H1 (cell line): ENCODE measurements at regions not wholly inside any gene's neighbourhood (a gene's known extent, or its start where the extent isn't known, plus 50 kb on each side); places are given as distances from the start of the nearest gene placed in this dataset.

Experiments used
- CTCF ChIA-PET: fragments of 300-600 bp; sonication (Branson Sonifier 250); formaldehyde crosslinking; loops from one replicate; lab custom pipeline; 2021; ENCODE audit not compliant: partially characterized antibody; lab: Charles Lee
- POLR2A ChIA-PET: fragments of 300-600 bp; sonication (Branson Sonifier 250); formaldehyde crosslinking; loops from one replicate; lab custom pipeline; 2021; ENCODE audit warnings: inconsistent platforms; ENCODE audit not compliant: partially characterized antibody; lab: Charles Lee
- DNase-seq, 2 experiments: peaks; one replicate each; pipeline versions ENCODE4 v3.0.0 to v3.0.0-alpha.2; 2010 to 2022; ENCODE audit warnings: low spot score in 2 of 2, low read depth in 1 of 2, mixed read lengths in 1 of 2
- FAIRE-seq: peaks from 2 replicates; lab custom pipeline; 2011; peaks lifted over from hg19 to GRCh38; lab: Jason Lieb, UNC
- H2AFZ ChIP-seq: 2 replicates; pipeline ENCODE4 v1.8.1; 2012; ENCODE audit warnings: low read length, inconsistent platforms
- H2AK5ac ChIP-seq: 2 replicates; pipeline ENCODE4 v1.6.1; 2013; ENCODE audit warnings: low read depth, low read length
- H2BK120ac ChIP-seq: replicated peaks from 2 replicates; pipeline ENCODE3; 2013; ENCODE audit warnings: low read depth, low read length, inconsistent platforms
- H2BK12ac ChIP-seq: 2 replicates; pipeline ENCODE4 v1.6.1; 2013; ENCODE audit warnings: low read depth, low read length
- H2BK15ac ChIP-seq: 2 replicates; pipeline ENCODE4 v1.6.1; 2013; ENCODE audit warnings: low read length
- H2BK20ac ChIP-seq: 2 replicates; pipeline ENCODE4 v1.6.1; 2013; ENCODE audit warnings: low read length
- H2BK5ac ChIP-seq: 2 replicates; pipeline ENCODE4 v1.6.1; 2013; ENCODE audit warnings: low read depth, low read length
- H3K14ac ChIP-seq: 2 replicates; pipeline ENCODE4 v1.6.1; 2013; ENCODE audit warnings: inconsistent platforms; ENCODE audit not compliant: insufficient read length
- H3K18ac ChIP-seq: 2 replicates; pipeline ENCODE4 v1.6.1; 2013; ENCODE audit warnings: low read length; ENCODE audit errors: extremely low read depth
- H3K23ac ChIP-seq: 2 replicates; pipeline ENCODE4 v1.6.1; 2013; ENCODE audit warnings: inconsistent platforms; ENCODE audit not compliant: insufficient read length
- H3K23me2 ChIP-seq: 2 replicates; pipeline ENCODE4 v1.6.1; 2013; ENCODE audit warnings: low read depth, low read length
- H3K27ac ChIP-seq: 2 replicates; pipeline ENCODE4 v1.6.1; 2011; ENCODE audit warnings: low read depth, low read length, inconsistent platforms
- H3K27me3 ChIP-seq, 4 experiments: replicated peaks in 1 of 4; 1 replicate in 1 of 4; 2 replicates in 3 of 4; pipeline versions ENCODE4 v1.6.1 to v1.8.1; 2011 to 2013; ENCODE audit warnings: low read length in 3 of 4, mild to moderate bottlenecking in 3 of 4, inconsistent platforms in 2 of 4, mixed read lengths in 2 of 4, moderate library complexity in 1 of 4; ENCODE audit not compliant: control insufficient read depth in 3 of 4, insufficient read depth in 3 of 4; ENCODE audit errors: extremely low read depth in 1 of 4
- H3K36me3 ChIP-seq, 4 experiments: 2 replicates each; pipeline versions ENCODE4 v1.6.1 to v1.8.1; 2011 to 2013; ENCODE audit warnings: mild to moderate bottlenecking in 4 of 4, low read length in 3 of 4, moderate library complexity in 2 of 4, control low read depth in 1 of 4, inconsistent platforms in 1 of 4; ENCODE audit not compliant: insufficient read depth in 4 of 4, control insufficient read depth in 2 of 4
- H3K4ac ChIP-seq: replicated peaks from 2 replicates; pipeline ENCODE3; 2013; ENCODE audit warnings: low read length, low read depth, mixed read lengths, inconsistent platforms; ENCODE audit not compliant: insufficient read length
- H3K4me1 ChIP-seq, 4 experiments: replicated peaks in 1 of 4; 1 replicate in 1 of 4; 2 replicates in 3 of 4; pipeline versions ENCODE4 v1.6.1 to v1.8.1; 2011 to 2013; ENCODE audit warnings: low read length in 3 of 4, inconsistent platforms in 2 of 4, mixed read lengths in 1 of 4; ENCODE audit not compliant: insufficient read depth in 4 of 4, control insufficient read depth in 3 of 4
- H3K4me2 ChIP-seq, 2 experiments: 2 replicates each; pipeline versions ENCODE4 v1.6.1 to v1.8.1; 2011 to 2013; ENCODE audit warnings: low read depth in 2 of 2, low read length in 2 of 2, control low read depth in 1 of 2, inconsistent platforms in 1 of 2, mild to moderate bottlenecking in 1 of 2; ENCODE audit not compliant: insufficient read depth in 1 of 2
- H3K4me3 ChIP-seq, 4 experiments: fragments of 200-600, 300-600 bp in 1 of 4; sonication (generic), shearing (Covaris generic), sonication (Bioruptor Twin) in 1 of 4; 2 replicates each; pipeline versions ENCODE4 v1.5.1 to v1.8.1; 2011 to 2016; ENCODE audit warnings: low read length in 4 of 4, low read depth in 3 of 4, control low read depth in 2 of 4, inconsistent platforms in 2 of 4, mild to moderate bottlenecking in 2 of 4, mixed read lengths in 1 of 4, moderate library complexity in 1 of 4; ENCODE audit not compliant: insufficient read depth in 2 of 4; ENCODE audit errors: extremely low read depth in 1 of 4
- H3K56ac ChIP-seq: replicated peaks from 2 replicates; pipeline ENCODE3; 2013; ENCODE audit warnings: low read depth, mild to moderate bottlenecking, mixed read lengths, low read length, inconsistent platforms; ENCODE audit not compliant: insufficient read length
- H3K79me1 ChIP-seq: 2 replicates; pipeline ENCODE4 v1.6.1; 2013; ENCODE audit warnings: low read depth, low read length, control low read depth
- H3K79me2 ChIP-seq, 2 experiments: 2 replicates each; pipeline versions ENCODE4 v1.6.1 to v1.8.1; 2012 to 2013; ENCODE audit warnings: low read length in 2 of 2, mild to moderate bottlenecking in 2 of 2, inconsistent platforms in 1 of 2; ENCODE audit not compliant: insufficient read depth in 2 of 2, control insufficient read depth in 1 of 2
- H3K9ac ChIP-seq, 4 experiments: replicated peaks in 1 of 4; 1 replicate in 1 of 4; 2 replicates in 3 of 4; pipeline versions ENCODE4 v1.6.1 to v1.8.1; 2011 to 2013; ENCODE audit warnings: low read depth in 3 of 4, low read length in 3 of 4, control low read depth in 2 of 4, mild to moderate bottlenecking in 2 of 4, moderate library complexity in 2 of 4, inconsistent platforms in 1 of 4; ENCODE audit errors: extremely low read depth in 1 of 4
- H3K9me3 ChIP-seq, 2 experiments: 2 replicates each; pipeline versions ENCODE4 v1.6.1 to v1.8.1; 2012 to 2013; ENCODE audit warnings: mild to moderate bottlenecking in 2 of 2, moderate library complexity in 2 of 2, control low read depth in 1 of 2, inconsistent platforms in 1 of 2, low read depth in 1 of 2, low read length in 1 of 2, mixed read lengths in 1 of 2; ENCODE audit not compliant: insufficient read depth in 2 of 2
- H4K20me1 ChIP-seq, 2 experiments: replicated peaks in 1 of 2; 2 replicates each; pipeline versions ENCODE3 to v1.8.1; 2011 to 2013; ENCODE audit warnings: inconsistent platforms in 2 of 2, low read length in 2 of 2, mild to moderate bottlenecking in 1 of 2; ENCODE audit not compliant: insufficient read depth in 2 of 2, control insufficient read depth in 1 of 2
- H4K5ac ChIP-seq: 2 replicates; pipeline ENCODE4 v1.6.1; 2013; ENCODE audit warnings: low read length, low read depth, mixed read lengths, inconsistent platforms; ENCODE audit not compliant: insufficient read length
- H4K8ac ChIP-seq: 2 replicates; pipeline ENCODE4 v1.8.0; 2013; ENCODE audit warnings: mild to moderate bottlenecking, moderate library complexity, low read length, inconsistent platforms; ENCODE audit not compliant: insufficient read depth; ENCODE audit errors: extremely low read depth
- H4K91ac ChIP-seq: replicated peaks from 2 replicates; pipeline ENCODE3; 2013; ENCODE audit warnings: low read length, mixed read lengths, inconsistent platforms; ENCODE audit not compliant: insufficient read length
- BACH1 ChIP-seq: IDR thresholded peaks from 2 replicates; pipeline ENCODE4 v1.6.1; 2012; ENCODE audit warnings: low read length, improper control_type of control experiment
- CBX8 ChIP-seq: fragments of 300-800, 300-1000 bp; sonication (generic); IDR thresholded peaks from 2 replicates; pipeline ENCODE4 v1.7.1; 2016; ENCODE audit warnings: low read depth, low read length, borderline replicate concordance
- CTBP2 ChIP-seq: IDR thresholded peaks from 2 replicates; pipeline ENCODE4 v1.7.0; 2011; ENCODE audit warnings: borderline replicate concordance, mild to moderate bottlenecking, moderate library complexity, mixed read lengths, low read length; ENCODE audit not compliant: insufficient read depth, insufficient read length
- EGR1 ChIP-seq: IDR thresholded peaks from 2 replicates; pipeline ENCODE4 v1.6.1; 2011; ENCODE audit warnings: low read depth, low read length, borderline replicate concordance
- GABPA ChIP-seq: IDR thresholded peaks from 2 replicates; pipeline ENCODE4 v1.6.1; 2011; ENCODE audit warnings: mild to moderate bottlenecking, low read length, moderate library complexity, borderline replicate concordance; ENCODE audit not compliant: insufficient read depth
- KDM4A ChIP-seq: IDR thresholded peaks from one replicate; pipeline ENCODE4 v1.7.1; 2012; ENCODE audit warnings: low read depth, mild to moderate bottlenecking, moderate library complexity, low read length, inconsistent platforms; ENCODE audit not compliant: severe bottlenecking
- KDM5A ChIP-seq: fragments of 200-600 bp; IDR thresholded peaks from 2 replicates; pipeline ENCODE4 v1.7.1; 2012; ENCODE audit warnings: mild to moderate bottlenecking, low read length, inconsistent platforms, mixed read lengths
- POLR2A ChIP-seq, 2 experiments: IDR thresholded peaks; 1 replicate in 1 of 2; 2 replicates in 1 of 2; pipeline ENCODE4 v1.6.1; 2011; ENCODE audit warnings: low read depth in 2 of 2, low read length in 2 of 2, mild to moderate bottlenecking in 2 of 2; ENCODE audit errors: control extremely low read depth in 1 of 2
- POLR2AphosphoS5 ChIP-seq: IDR thresholded peaks from 2 replicates; pipeline ENCODE4 v1.6.1; 2011; ENCODE audit warnings: low read depth, low read length
- RFX5 ChIP-seq: IDR thresholded peaks from 2 replicates; pipeline ENCODE4 v1.6.1; 2011; ENCODE audit warnings: low read depth, low read length, improper control_type of control experiment, borderline replicate concordance
- SIRT6 ChIP-seq: IDR thresholded peaks from one replicate; pipeline ENCODE4 v1.7.1; 2012; ENCODE audit warnings: low read length, inconsistent platforms
- YY1 ChIP-seq: IDR thresholded peaks from 2 replicates; pipeline ENCODE4 v1.6.1; 2011; ENCODE audit warnings: low read depth, mild to moderate bottlenecking, low read length
- WGBS, 2 experiments: shearing (Covaris generic) in 1 of 2; methylation state at CpG; one replicate each; pipeline versions ENCODE4 v1.1.6 to v1.1.7; 2013 to 2015; ENCODE audit warnings: low lambda C conversion rate in 2 of 2, mixed read lengths in 2 of 2, inconsistent platforms in 1 of 2, low coverage in 1 of 2, missing lambda C conversion rate in 1 of 2; ENCODE audit not compliant: insufficient replicate concordance in 2 of 2, insufficient coverage in 1 of 2, insufficient read length in 1 of 2; ENCODE audit errors: extremely low coverage in 1 of 2, missing lambda C conversion rate in 1 of 2; 5-methylcytosine and 5-hydroxymethylcytosine counted together

- Histone ChIP-seq H3K79me2 (no peaks in the 10 kb centered on the region), H2AK5ac (no peak overlapping the region), H3K23me2 (no peaks in the 10 kb centered on the region), H2AFZ (no peak overlapping the region), H2BK120ac (no peak overlapping the region), H2BK5ac (no peak overlapping the region), H3K27me3 (no peaks in the 10 kb centered on the region), H3K4ac (no peak overlapping the region), H2BK20ac (no peak overlapping the region), H3K14ac (no peak overlapping the region), H4K91ac (no peak overlapping the region), H4K8ac (no peak overlapping the region), H3K36me3 (no peaks in the 10 kb centered on the region), H3K18ac (no peak overlapping the region), H3K27ac (no peak overlapping the region), H3K9me3 (no peaks in the 10 kb centered on the region), H2BK15ac (no peak overlapping the region), H4K20me1 (no peaks in the 10 kb centered on the region), H4K5ac (no peak overlapping the region), H3K4me2 (no peak overlapping the region), H3K79me1 (no peaks in the 10 kb centered on the region), H3K23ac (no peak overlapping the region), H3K4me3 (no peak overlapping the region), H3K9ac (no peak overlapping the region), H3K56ac (no peak overlapping the region), H2BK12ac (no peak overlapping the region), H3K4me1 (no peaks in the 10 kb centered on the region)
- DNase-seq (no peak), FAIRE-seq (no peak)
- WGBS, 2 experiments = 78% methylated on average over 3 of the region's 4 CpGs; no CpG with 5 or more reads in 1 of the 2 experiments
- POLR2A ChIA-PET = no interaction called here
- CTCF ChIA-PET = interaction anchor here (0.6 to 19.7 kb wide), 14 partner anchors 8 to 859 kb away, joined by 3 to 514 read pairs (median 3); no protein-coding TSS in a partner anchor
- no peak for TF ChIP-seq EGR1
- no peak for TF ChIP-seq RFX5
- no peak for TF ChIP-seq KDM5A
- no peak for TF ChIP-seq YY1
- TF ChIP-seq POLR2A (IDR thresholded peaks at IDR 0.05; ENCODE audit: control extremely low read depth in 1 of 2, low read depth in 2 of 2, low read length in 2 of 2) = no peak
- no peak for TF ChIP-seq GABPA
- TF ChIP-seq BACH1 = no peak
- no peak for TF ChIP-seq KDM4A
- TF ChIP-seq CTBP2 = no peak
- no peak for TF ChIP-seq SIRT6
- no peak for TF ChIP-seq CBX8
- no peak for TF ChIP-seq POLR2AphosphoS5
Observed at GRCh38 chr7:142508251-142508650, 241.0 kb upstream of the PRSS1 start.
